Muscle layer of colon (tissue), 2 donors: ENCODE measurements at regions not wholly inside any gene's neighbourhood (a gene's known extent, or its start where the extent isn't known, plus 50 kb on each side); places are given as distances from the start of the nearest gene placed in this dataset.

Source experiments
- H3K27ac ChIP-seq: one replicate; pipeline ENCODE4 v1.7.0; 2013; ENCODE audit warnings: low read depth, mild to moderate bottlenecking, low read length, moderate library complexity
- H3K27me3 ChIP-seq, 2 donors: one replicate each; pipeline ENCODE4 v1.7.0; 2013; ENCODE audit warnings: low read length in 2 of 2, mild to moderate bottlenecking in 2 of 2; ENCODE audit not compliant: insufficient read depth in 2 of 2, control insufficient read depth in 1 of 2
- H3K36me3 ChIP-seq: one replicate; pipeline ENCODE4 v1.7.0; 2013; ENCODE audit warnings: mild to moderate bottlenecking, low read length; ENCODE audit not compliant: insufficient read depth
- H3K4me1 ChIP-seq: one replicate; pipeline ENCODE4 v1.7.0; 2013; ENCODE audit warnings: mild to moderate bottlenecking, low read length; ENCODE audit not compliant: insufficient read depth
- H3K4me3 ChIP-seq, 2 donors: one replicate each; pipeline ENCODE4 v1.7.0; 2013; ENCODE audit warnings: low read length in 2 of 2, low read depth in 1 of 2, mild to moderate bottlenecking in 1 of 2, moderate library complexity in 1 of 2
- H3K9ac ChIP-seq: one replicate; pipeline ENCODE4 v1.7.0; 2013; ENCODE audit warnings: low read length
- H3K9me3 ChIP-seq: one replicate; pipeline ENCODE4 v1.7.0; 2013; ENCODE audit warnings: mild to moderate bottlenecking, low read length
- donor health status: abdominal sarcoma.
- donor health status: Adenocarcinoma of cecum.

DNA sequence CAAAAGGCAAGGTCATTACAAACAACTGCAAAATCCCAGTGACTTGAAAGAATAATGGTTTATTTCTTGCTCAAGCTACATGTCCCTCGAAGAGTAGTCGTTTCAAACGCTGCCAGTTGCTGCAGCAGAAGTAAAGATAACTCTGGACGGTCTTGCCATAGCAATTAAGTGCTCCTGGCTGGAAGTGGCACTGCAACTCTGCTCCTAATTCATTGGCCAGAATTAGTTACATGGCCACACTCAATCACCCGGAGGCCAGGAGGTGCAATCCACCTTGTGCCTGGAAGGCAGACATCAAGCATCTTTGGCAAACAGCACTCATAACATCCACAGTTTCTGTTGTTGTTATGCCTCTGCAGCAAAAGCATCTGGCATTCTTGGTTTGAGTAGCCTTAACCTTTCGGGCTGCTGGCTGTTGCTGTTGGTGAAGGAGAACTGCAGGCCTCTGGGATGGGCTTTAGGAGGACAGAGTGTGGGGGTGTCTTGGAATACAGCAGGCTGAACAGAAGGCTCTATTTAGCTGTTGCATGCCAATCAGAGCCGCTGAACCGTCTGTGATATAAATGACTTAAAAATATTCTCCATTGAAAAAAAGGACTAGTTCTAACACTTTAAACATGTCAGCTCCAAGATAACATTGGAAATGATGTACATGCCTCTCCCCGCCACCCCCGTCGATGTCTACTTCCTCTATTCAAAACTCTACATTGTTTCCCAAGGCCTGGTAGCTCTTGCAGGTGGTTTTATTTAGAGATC is 123.5 kb upstream of the DYRK2 start:
- Histone ChIP-seq H3K27me3 (no peaks in the 10 kb centered on the region), H3K9me3 (no peaks in the 10 kb centered on the region), H3K4me1 (no peaks in the 10 kb centered on the region), H3K4me3 (no peak overlapping the region), H3K9ac (no peak overlapping the region), H3K36me3 (no peaks in the 10 kb centered on the region), H3K27ac (no peak overlapping the region)

DNA sequence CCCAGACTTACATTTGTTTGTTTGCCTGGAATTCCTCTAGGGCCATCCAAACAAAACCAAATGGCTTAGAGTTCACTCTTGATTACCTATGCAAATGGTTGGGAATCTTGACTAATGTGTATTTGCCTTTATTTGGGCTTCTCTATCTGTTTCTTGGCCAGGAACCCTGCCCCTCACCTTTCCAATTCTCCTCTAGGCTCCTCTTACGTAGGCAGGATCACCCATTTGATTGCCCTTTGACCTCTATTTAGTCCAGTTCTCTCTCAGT is 123.0 kb upstream of the DYRK2 start:
- H3K9me3 ChIP-seq: no peaks in the 10 kb centered on the region
- no peak overlapping the region for H3K27ac ChIP-seq
- H3K36me3 ChIP-seq: no peaks in the 10 kb centered on the region
- H3K27me3 ChIP-seq: no peaks in the 10 kb centered on the region
- no peak overlapping the region for H3K9ac ChIP-seq
- H3K4me3 ChIP-seq: no peak overlapping the region
- no peaks in the 10 kb centered on the region for H3K4me1 ChIP-seq

DNA sequence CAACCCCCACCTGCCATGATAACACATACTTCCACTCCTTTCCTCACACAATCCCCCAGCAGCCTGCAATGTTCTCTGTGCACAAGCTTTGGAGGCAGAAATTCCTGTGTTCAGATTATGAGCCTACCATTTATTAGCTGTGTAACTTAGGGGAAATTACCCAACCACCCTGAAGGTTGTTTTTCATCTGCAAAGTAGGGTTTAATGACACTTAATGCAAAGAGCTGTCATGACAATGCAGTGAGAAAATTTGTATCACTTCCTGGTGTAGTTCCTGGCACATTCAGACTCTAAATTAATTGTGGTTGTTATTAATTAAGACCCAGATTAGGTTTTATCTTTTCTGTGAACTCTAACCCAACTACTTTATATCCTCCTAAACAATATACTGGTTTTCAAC is 122.4 kb upstream of the DYRK2 start:
- H3K4me1 ChIP-seq: no peaks in the 10 kb centered on the region
- H3K27ac ChIP-seq: no peak overlapping the region
- H3K36me3 ChIP-seq: no peaks in the 10 kb centered on the region
- no peak overlapping the region for H3K9ac ChIP-seq
- no peaks in the 10 kb centered on the region for H3K9me3 ChIP-seq
- H3K4me3 ChIP-seq: no peak overlapping the region
- no peaks in the 10 kb centered on the region for H3K27me3 ChIP-seq

DNA sequence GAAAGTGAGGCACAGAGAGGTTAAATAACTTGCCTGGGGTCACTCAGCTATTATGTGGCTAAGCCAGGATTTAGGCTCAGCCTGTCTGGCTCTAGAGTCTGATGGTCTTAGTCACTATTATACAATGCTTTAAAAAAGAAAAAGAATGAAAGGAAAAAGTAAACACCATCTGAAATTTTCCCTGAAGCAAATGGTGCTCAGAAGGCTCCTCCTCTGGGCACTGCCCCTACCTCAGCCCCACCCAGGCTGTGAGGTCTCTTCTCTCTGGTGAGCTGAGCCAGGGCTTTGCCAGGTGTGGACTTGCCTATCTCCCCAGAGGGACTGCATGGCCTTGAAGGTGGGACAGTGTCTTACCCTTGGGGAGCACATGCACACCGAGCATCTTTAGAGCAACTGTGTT is 117.5 kb upstream of the DYRK2 start:
- Histone ChIP-seq H3K27me3 (no peaks in the 10 kb centered on the region), H3K4me3 (no peak overlapping the region), H3K9me3 (no peaks in the 10 kb centered on the region), H3K36me3 (no peaks in the 10 kb centered on the region), H3K27ac (no peak overlapping the region), H3K4me1 (peaks cover 13% of the 10 kb centered on the region), H3K9ac (no peak overlapping the region)

DNA sequence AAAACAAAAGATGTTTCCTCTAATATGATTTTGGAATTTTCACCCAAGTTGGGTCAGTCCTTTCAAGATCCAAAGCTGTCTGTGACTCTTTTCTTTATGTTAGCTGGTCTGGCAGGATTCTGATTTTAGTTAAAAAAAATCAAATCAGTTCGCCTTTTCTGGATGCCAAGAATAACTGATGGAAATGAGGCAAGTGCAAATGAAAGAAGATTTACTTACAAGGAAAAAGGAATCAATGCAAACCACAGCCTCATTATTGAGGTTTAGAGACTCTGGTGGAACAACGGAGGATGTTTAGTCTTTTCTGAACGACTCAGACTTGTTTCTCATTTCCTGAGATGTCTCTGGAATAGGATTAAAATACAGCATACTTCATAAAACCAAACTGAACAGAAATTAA is 117.0 kb upstream of the DYRK2 start:
- Histone ChIP-seq H3K4me3 (no peak overlapping the region), H3K27ac (no peak overlapping the region), H3K4me1 (peaks cover 13% of the 10 kb centered on the region), H3K36me3 (no peaks in the 10 kb centered on the region), H3K9ac (no peak overlapping the region), H3K27me3 (no peaks in the 10 kb centered on the region), H3K9me3 (no peaks in the 10 kb centered on the region)

DNA sequence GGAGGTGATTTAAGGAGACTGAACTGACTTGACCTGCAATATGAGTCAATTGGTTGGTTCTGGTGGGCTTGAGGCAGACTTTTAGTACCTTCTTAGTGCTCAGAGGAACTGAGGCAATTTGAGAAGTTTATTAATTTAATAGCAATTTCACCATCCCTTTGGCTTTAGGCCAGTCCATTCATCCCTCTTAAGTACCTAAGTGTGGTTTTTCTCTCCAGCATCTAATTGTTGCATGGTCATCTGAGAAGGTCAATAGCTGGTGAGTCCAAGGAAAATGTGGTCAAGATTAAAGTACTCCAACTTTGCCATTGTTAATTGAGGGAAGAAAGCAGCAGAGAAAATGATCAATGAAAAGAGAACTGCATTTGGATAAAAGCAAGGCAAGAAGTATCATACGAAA is 115.4 kb upstream of the DYRK2 start:
- Histone ChIP-seq H3K9me3 (no peaks in the 10 kb centered on the region), H3K4me3 (no peak overlapping the region), H3K4me1 (peaks cover 13% of the 10 kb centered on the region), H3K27me3 (no peaks in the 10 kb centered on the region), H3K27ac (no peak overlapping the region), H3K9ac (no peak overlapping the region), H3K36me3 (no peaks in the 10 kb centered on the region)

DNA sequence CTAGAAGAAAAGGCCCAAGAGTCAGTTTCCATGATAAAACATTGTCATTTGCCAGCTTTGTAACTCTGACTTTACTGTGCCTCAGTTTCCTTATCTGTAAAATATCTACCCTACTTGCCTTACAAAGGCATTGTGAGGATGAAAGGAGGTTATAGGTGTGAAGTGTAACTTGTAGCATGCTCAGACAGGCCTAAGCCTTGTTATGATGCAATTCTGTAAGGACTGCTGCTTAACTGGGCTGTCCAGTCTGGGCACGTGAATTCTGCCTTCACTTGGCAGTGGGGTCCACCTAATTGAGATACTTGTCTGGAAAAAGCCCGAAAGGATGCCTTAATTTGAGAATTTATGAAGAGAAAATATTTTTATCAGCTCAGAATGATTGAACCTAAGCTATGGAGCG is 114.5 kb upstream of the DYRK2 start:
- Histone ChIP-seq H3K4me1 (peaks cover 13% of the 10 kb centered on the region), H3K36me3 (no peaks in the 10 kb centered on the region), H3K9me3 (no peaks in the 10 kb centered on the region), H3K27ac (no peak overlapping the region), H3K4me3 (no peak overlapping the region), H3K27me3 (no peaks in the 10 kb centered on the region), H3K9ac (no peak overlapping the region)

DNA sequence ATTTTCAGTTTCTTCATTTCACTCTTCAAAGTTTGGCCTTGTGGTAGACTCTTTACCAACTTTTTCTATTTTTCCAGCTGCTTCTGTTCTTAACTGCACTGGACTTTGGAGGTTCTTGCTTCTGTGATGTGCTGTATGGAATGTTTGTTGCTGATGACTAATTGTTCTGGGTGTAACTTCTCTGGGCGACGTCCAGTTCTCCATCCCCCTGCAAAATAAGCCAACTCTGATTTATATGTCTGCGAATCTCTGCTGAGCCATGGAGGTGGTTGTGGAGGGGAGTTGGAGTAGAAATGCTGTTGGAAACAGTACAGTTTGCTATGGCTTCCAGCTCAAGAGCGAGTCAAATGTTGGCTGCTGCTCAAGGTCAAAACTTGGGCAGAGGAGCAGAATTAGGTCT is 113.9 kb upstream of the DYRK2 start:
- Histone ChIP-seq H3K9me3 (no peaks in the 10 kb centered on the region), H3K27me3 (no peaks in the 10 kb centered on the region), H3K36me3 (no peaks in the 10 kb centered on the region), H3K9ac (no peak overlapping the region), H3K4me1 (peaks cover 13% of the 10 kb centered on the region), H3K27ac (no peak overlapping the region), H3K4me3 (no peak overlapping the region)

DNA sequence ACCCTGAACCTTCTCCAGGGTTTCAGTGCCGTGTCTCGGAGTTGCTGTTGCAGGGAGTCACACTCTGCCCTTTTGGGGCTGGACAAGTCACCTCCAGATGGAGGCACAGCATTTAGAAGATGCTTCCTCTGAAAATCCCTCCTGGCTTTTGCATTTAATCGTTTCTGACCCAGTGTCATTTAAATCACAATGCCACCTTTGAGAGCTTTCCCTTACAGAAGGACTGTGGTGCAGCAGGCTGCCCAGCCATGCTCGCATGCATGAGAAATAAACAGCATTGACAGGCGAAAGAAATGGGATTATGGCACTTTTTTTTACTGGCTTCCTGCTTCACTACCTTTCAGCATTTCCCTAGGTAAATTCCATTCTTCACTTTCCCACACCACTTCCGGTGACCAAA is 113.4 kb upstream of the DYRK2 start:
- H3K27me3 ChIP-seq: no peaks in the 10 kb centered on the region
- H3K27ac ChIP-seq: no peak overlapping the region
- no peaks in the 10 kb centered on the region for H3K36me3 ChIP-seq
- no peak overlapping the region for H3K9ac ChIP-seq
- H3K4me3 ChIP-seq: no peak overlapping the region
- peaks cover 13% of the 10 kb centered on the region for H3K4me1 ChIP-seq
- H3K9me3 ChIP-seq: no peaks in the 10 kb centered on the region

DNA sequence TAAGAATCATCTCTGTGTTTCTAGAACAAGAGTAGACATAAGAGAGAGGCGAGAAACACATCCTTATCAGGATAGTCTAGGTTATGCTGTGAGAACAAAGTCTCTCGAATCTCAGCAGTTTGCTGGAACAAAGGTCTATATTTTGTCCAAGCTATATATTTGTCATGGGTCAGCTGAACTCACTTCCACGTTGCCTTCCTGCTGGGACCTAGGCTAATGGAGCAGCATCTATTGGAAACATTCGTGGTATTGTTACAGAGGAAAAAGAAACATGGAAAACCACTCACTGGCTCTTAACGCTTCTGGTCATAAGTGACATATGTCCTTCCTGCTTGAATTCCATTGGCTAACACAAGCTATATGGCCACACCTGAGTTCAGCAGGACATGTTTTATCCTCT is 112.6 kb upstream of the DYRK2 start:
- Histone ChIP-seq H3K9ac (no peak overlapping the region), H3K4me3 (no peak overlapping the region), H3K36me3 (no peaks in the 10 kb centered on the region), H3K27me3 (no peaks in the 10 kb centered on the region), H3K27ac (no peak overlapping the region), H3K4me1 (peaks cover 13% of the 10 kb centered on the region), H3K9me3 (no peaks in the 10 kb centered on the region)

DNA sequence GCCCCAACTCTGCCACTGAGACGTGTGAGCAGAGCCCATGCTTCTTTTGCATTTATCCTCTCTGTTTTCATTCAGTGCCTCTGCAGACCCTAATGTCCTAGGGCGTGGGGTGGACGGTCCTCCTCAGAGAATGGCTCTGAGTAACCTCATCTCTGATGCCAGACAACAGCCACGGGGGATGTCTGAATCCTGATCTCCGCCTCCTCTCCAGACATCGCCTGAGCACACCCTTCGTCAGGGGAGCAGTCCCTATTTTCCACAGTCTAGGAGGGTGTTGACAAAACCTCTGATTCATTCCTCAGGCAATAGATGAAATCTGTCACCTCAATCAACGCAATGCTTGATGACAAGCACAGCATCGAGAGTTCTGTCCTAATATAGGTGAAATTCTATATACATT is 109.2 kb upstream of the DYRK2 start:
- H3K27ac ChIP-seq: no peak overlapping the region
- no peak overlapping the region for H3K4me3 ChIP-seq

DNA sequence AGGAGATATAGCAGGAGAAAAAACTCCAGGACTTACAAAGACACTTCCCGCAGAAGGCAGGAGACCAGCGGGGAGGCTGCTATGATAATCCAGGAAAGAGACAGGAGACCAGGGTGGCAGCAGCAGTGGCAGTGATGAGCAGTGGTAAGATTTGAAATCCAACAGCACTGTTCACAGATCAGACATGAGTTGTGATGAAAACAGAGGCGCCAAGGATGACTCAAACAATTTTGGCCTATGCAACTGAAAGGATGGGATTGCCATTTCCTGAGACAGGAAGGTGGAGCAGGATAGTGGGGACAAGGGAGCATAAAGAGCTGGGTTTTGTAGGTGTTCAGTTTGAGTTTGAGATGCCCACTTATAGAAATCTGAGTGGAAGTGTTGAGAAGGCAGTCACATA is 108.6 kb upstream of the DYRK2 start:
- no peaks in the 10 kb centered on the region for H3K9me3 ChIP-seq
- no peaks in the 10 kb centered on the region for H3K36me3 ChIP-seq
- no peaks in the 10 kb centered on the region for H3K27me3 ChIP-seq
- peaks cover 3% of the 10 kb centered on the region for H3K4me1 ChIP-seq
- H3K9ac ChIP-seq: no peak overlapping the region
- H3K27ac ChIP-seq: no peak overlapping the region
- no peak overlapping the region for H3K4me3 ChIP-seq

More for the DNA sequence above, 109.2 kb upstream of the DYRK2 start:
- Histone ChIP-seq H3K9ac (no peak overlapping the region), H3K4me1 (peaks cover 9% of the 10 kb centered on the region), H3K27me3 (no peaks in the 10 kb centered on the region), H3K9me3 (no peaks in the 10 kb centered on the region), H3K36me3 (no peaks in the 10 kb centered on the region)
